DND-41 (cell line): ENCODE measurements at regions not wholly inside any gene's neighbourhood (a gene's known extent, or its start where the extent isn't known, plus 50 kb on each side); places are given as distances from the start of the nearest gene placed in this dataset.

Experiments
- ATAC-seq: fragments of 200-7000 bp; cut with Tn5 transposase; 3 replicates; pipeline ENCODE4 v1.9.1; 2021; ENCODE audit warnings: low read depth; ENCODE audit not compliant: insufficient read depth
- DNase-seq: peaks from one replicate; pipeline ENCODE4 v3.0.0-alpha.2; 2020
- H2AFZ ChIP-seq: 2 replicates; pipeline ENCODE4 v1.6.0; 2012; ENCODE audit warnings: low read depth, low read length
- H3K27ac ChIP-seq: 2 replicates; pipeline ENCODE4 v1.5.1; 2012; ENCODE audit warnings: low read length, inconsistent platforms
- H3K27me3 ChIP-seq: fragments of 200-600 bp; sonication (generic); 2 replicates; pipeline ENCODE4 v1.6.0; 2012; ENCODE audit warnings: low read length, mild to moderate bottlenecking, inconsistent platforms; ENCODE audit not compliant: insufficient read depth, poor library complexity
- H3K36me3 ChIP-seq: 2 replicates; pipeline ENCODE4 v1.5.1; 2012; ENCODE audit warnings: low read length, inconsistent platforms; ENCODE audit not compliant: insufficient read depth
- H3K4me1 ChIP-seq: 2 replicates; pipeline ENCODE4 v1.5.1; 2012; ENCODE audit warnings: mild to moderate bottlenecking, low read length; ENCODE audit not compliant: insufficient read depth
- H3K4me2 ChIP-seq: 2 replicates; pipeline ENCODE4 v1.6.0; 2012; ENCODE audit warnings: mild to moderate bottlenecking, moderate library complexity, low read length, inconsistent platforms; ENCODE audit not compliant: insufficient read depth
- H3K4me3 ChIP-seq, 2 experiments: fragments of 200-600 bp in 1 of 2; shearing (Covaris generic) in 1 of 2; 2 replicates each; pipeline ENCODE4 v1.5.1; 2012 to 2016; ENCODE audit warnings: inconsistent platforms in 2 of 2, low read length in 2 of 2, mild to moderate bottlenecking in 2 of 2, low read depth in 1 of 2, moderate library complexity in 1 of 2
- H3K79me2 ChIP-seq: 2 replicates; pipeline ENCODE4 v1.6.0; 2012; ENCODE audit warnings: low read length, inconsistent platforms; ENCODE audit not compliant: insufficient read depth
- H3K9ac ChIP-seq: 2 replicates; pipeline ENCODE4 v1.6.0; 2012; ENCODE audit warnings: low read depth, mild to moderate bottlenecking, inconsistent platforms, low read length, moderate library complexity
- H3K9me3 ChIP-seq: 2 replicates; pipeline ENCODE4 v1.5.1; 2012; ENCODE audit warnings: low read length, moderate library complexity, mild to moderate bottlenecking, inconsistent platforms; ENCODE audit not compliant: insufficient read depth, severe bottlenecking
- H4K20me1 ChIP-seq: 2 replicates; pipeline ENCODE4 v1.6.0; 2012; ENCODE audit warnings: low read length; ENCODE audit not compliant: insufficient read depth
- CTCF ChIP-seq: IDR thresholded peaks from 2 replicates; pipeline ENCODE4 v1.5.1; 2012; ENCODE audit warnings: borderline replicate concordance, low read length, moderate library complexity, mild to moderate bottlenecking; ENCODE audit not compliant: poor library complexity, severe bottlenecking; ENCODE audit errors: extremely low read depth
- EZH2 ChIP-seq: IDR thresholded peaks from 3 replicates; pipeline ENCODE4 v1.6.1; 2012; ENCODE audit warnings: borderline replicate concordance, low read depth, mild to moderate bottlenecking, moderate library complexity, low read length, inconsistent platforms; ENCODE audit not compliant: severe bottlenecking

- Histone ChIP-seq H4K20me1 (no peaks in the 10 kb centered on the region), H3K4me2 (no peak overlapping the region), H3K36me3 (no peaks in the 10 kb centered on the region), H2AFZ (no peak overlapping the region), H3K79me2 (no peaks in the 10 kb centered on the region), H3K27me3 (no peaks in the 10 kb centered on the region), H3K27ac (no peak overlapping the region), H3K9me3 (no peaks in the 10 kb centered on the region), H3K4me3 (no peak overlapping the region), H3K4me1 (no peaks in the 10 kb centered on the region), H3K9ac (no peak overlapping the region)
- ATAC-seq (no peak), DNase-seq (no peak)
- TF ChIP-seq CTCF (no peak), EZH2 (no peak)
These were observed 404.6 kb upstream of the C9orf72 start for GRCh38 chr9:27977931-27978330.

DNA sequence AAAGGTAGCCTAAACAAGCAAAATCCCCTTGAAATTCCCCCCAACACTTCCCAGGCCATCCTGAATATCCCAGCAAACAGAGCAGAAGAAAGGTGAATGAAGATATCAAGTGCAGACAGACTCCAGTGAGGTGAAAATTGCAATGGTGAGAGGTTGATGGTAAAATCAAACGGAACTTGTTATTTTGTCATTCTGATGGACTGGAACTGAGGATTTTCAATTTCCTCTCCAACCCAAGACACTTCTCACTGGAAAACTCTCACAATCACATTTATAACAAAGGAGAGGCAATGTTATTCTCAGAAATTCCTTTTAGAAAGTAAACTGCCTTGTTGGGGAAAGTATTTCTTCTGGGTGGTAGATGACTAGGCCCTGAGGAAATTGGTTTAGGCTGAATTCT is 412.4 kb upstream of the C9orf72 start:
- Histone ChIP-seq H3K4me3 (no peak overlapping the region), H3K9ac (no peak overlapping the region)
- no peak for ATAC-seq

GRCh38 chr9:27990524-27990923 is 417.2 kb upstream of the C9orf72 start:
- H3K4me1 ChIP-seq = no peaks in the 10 kb centered on the region
- no peak overlapping the region for H3K4me3 ChIP-seq
- no peaks in the 10 kb centered on the region for H3K27me3 ChIP-seq
- ATAC-seq = no peak
- H3K4me2 ChIP-seq = no peak overlapping the region
- H4K20me1 ChIP-seq = no peaks in the 10 kb centered on the region
- H3K36me3 ChIP-seq = no peaks in the 10 kb centered on the region
- peaks cover 3% of the 10 kb centered on the region for H3K9me3 ChIP-seq
- no peak for DNase-seq
- H2AFZ ChIP-seq = no peak overlapping the region
- H3K79me2 ChIP-seq = no peaks in the 10 kb centered on the region
- TF ChIP-seq CTCF = no peak
- TF ChIP-seq EZH2 = no peak
- H3K27ac ChIP-seq = no peak overlapping the region
- no peak overlapping the region for H3K9ac ChIP-seq

More for the DNA sequence above, 412.4 kb upstream of the C9orf72 start:
- Histone ChIP-seq H4K20me1 (no peaks in the 10 kb centered on the region), H3K79me2 (no peaks in the 10 kb centered on the region), H2AFZ (no peak overlapping the region), H3K4me1 (no peaks in the 10 kb centered on the region), H3K4me2 (no peak overlapping the region), H3K9me3 (peaks cover 3% of the 10 kb centered on the region), H3K36me3 (no peaks in the 10 kb centered on the region), H3K27ac (no peak overlapping the region), H3K27me3 (no peaks in the 10 kb centered on the region)
- TF ChIP-seq EZH2 (no peak), CTCF (no peak)
- no peak for DNase-seq

- Histone ChIP-seq H3K9me3 (peaks cover 3% of the 10 kb centered on the region), H2AFZ (no peak overlapping the region), H3K27ac (no peak overlapping the region), H3K4me3 (no peak overlapping the region), H3K36me3 (no peaks in the 10 kb centered on the region), H3K4me1 (no peaks in the 10 kb centered on the region), H3K27me3 (no peaks in the 10 kb centered on the region), H3K79me2 (no peaks in the 10 kb centered on the region), H4K20me1 (no peaks in the 10 kb centered on the region), H3K4me2 (no peak overlapping the region), H3K9ac (no peak overlapping the region)
- DNase-seq = no peak
- TF ChIP-seq EZH2 = no peak
- TF ChIP-seq CTCF = no peak
- ATAC-seq = no peak
These were observed 417.9 kb upstream of the C9orf72 start for GRCh38 chr9:27991221-27991620.
